PC-3 (cell line): ENCODE measurements at regions not wholly inside any gene's neighbourhood (a gene's known extent, or its start where the extent isn't known, plus 50 kb on each side); places are given as distances from the start of the nearest gene placed in this dataset.

Experiments
- EZH2 ChIP-seq: fragments of 300-600 bp; sonication (generic); IDR thresholded peaks from one replicate; pipeline ENCODE4 v1.6.1; 2017; ENCODE audit warnings: antibody characterized with exemption, mild to moderate bottlenecking, low read length; ENCODE audit not compliant: unreplicated experiment
- EZH2phosphoT487 ChIP-seq: fragments of 300-600 bp; sonication (generic); IDR thresholded peaks from 2 replicates; pipeline ENCODE4 v1.6.1; 2018; ENCODE audit warnings: mild to moderate bottlenecking, antibody characterized with exemption, low read length, borderline replicate concordance
- TF ChIP-seq, protein P1 (sequence below): fragments of 300-600 bp; sonication (generic); conservative IDR thresholded peaks from 2 replicates; pipeline ENCODE4 v1.5.1; 2017; ENCODE audit warnings: antibody characterized with exemption, low read depth, mild to moderate bottlenecking, low read length

- TF ChIP-seq EZH2phosphoT487, result no peak
- TF ChIP-seq, protein P1, sequence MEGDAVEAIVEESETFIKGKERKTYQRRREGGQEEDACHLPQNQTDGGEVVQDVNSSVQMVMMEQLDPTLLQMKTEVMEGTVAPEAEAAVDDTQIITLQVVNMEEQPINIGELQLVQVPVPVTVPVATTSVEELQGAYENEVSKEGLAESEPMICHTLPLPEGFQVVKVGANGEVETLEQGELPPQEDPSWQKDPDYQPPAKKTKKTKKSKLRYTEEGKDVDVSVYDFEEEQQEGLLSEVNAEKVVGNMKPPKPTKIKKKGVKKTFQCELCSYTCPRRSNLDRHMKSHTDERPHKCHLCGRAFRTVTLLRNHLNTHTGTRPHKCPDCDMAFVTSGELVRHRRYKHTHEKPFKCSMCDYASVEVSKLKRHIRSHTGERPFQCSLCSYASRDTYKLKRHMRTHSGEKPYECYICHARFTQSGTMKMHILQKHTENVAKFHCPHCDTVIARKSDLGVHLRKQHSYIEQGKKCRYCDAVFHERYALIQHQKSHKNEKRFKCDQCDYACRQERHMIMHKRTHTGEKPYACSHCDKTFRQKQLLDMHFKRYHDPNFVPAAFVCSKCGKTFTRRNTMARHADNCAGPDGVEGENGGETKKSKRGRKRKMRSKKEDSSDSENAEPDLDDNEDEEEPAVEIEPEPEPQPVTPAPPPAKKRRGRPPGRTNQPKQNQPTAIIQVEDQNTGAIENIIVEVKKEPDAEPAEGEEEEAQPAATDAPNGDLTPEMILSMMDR, result no peak
- TF ChIP-seq EZH2, result no peak
Observed at GRCh38 chr3:153539263-153539662, 377.2 kb downstream of the RAP2B start.
